ENCODE measurements at regions not wholly inside any gene's neighbourhood (a gene's known extent, or its start where the extent isn't known, plus 50 kb on each side); places are given as distances from the start of the nearest gene placed in this dataset.

GRCh38 chr7:97565665-97566064 lies 166.2 kb upstream of the TAC1 start:
- Histone ChIP-seq H3K4me3 (ENCODE audit: extremely low read depth in 1 of 4, insufficient read depth in 2 of 4, low read depth in 3 of 4, low read length in 4 of 4) (no peak overlapping the region), H2BK12ac (ENCODE audit: low read depth, low read length) (no peak overlapping the region), H3K27me3 (replicated peaks in 1 of 4; ENCODE audit: control insufficient read depth in 3 of 4, extremely low read depth in 1 of 4, insufficient read depth in 3 of 4, low read length in 3 of 4) (no peaks in the 10 kb centered on the region), H3K4me2 (ENCODE audit: insufficient read depth in 1 of 2, low read depth in 2 of 2, low read length in 2 of 2) (no peak overlapping the region), H2BK15ac (ENCODE audit: low read length) (no peak overlapping the region), H3K27ac (ENCODE audit: low read depth, low read length) (no peak overlapping the region), H3K18ac (ENCODE audit: extremely low read depth, low read length) (no peak overlapping the region), H3K23me2 (ENCODE audit: low read depth, low read length) (no peaks in the 10 kb centered on the region), H3K9ac (replicated peaks in 1 of 4; ENCODE audit: extremely low read depth in 1 of 4, low read depth in 3 of 4, low read length in 3 of 4) (no peak overlapping the region), H2AFZ (ENCODE audit: low read length) (no peak overlapping the region), H3K14ac (ENCODE audit: insufficient read length) (no peak overlapping the region), H4K91ac (replicated peaks; ENCODE audit: insufficient read length, low read length) (no peak overlapping the region), H2BK5ac (ENCODE audit: low read depth, low read length) (no peak overlapping the region), H3K79me2 (ENCODE audit: control insufficient read depth in 1 of 2, insufficient read depth in 2 of 2, low read length in 2 of 2) (no peaks in the 10 kb centered on the region), H3K23ac (ENCODE audit: insufficient read length) (no peak overlapping the region), H2BK120ac (replicated peaks; ENCODE audit: low read depth, low read length) (no peak overlapping the region), H3K4ac (replicated peaks; ENCODE audit: insufficient read length, low read depth, low read length) (no peak overlapping the region), H4K20me1 (replicated peaks in 1 of 2; ENCODE audit: control insufficient read depth in 1 of 2, insufficient read depth in 2 of 2, low read length in 2 of 2) (no peaks in the 10 kb centered on the region), H3K56ac (replicated peaks; ENCODE audit: insufficient read length, low read depth, low read length) (no peak overlapping the region), H3K4me1 (replicated peaks in 1 of 4; ENCODE audit: control insufficient read depth in 3 of 4, insufficient read depth in 4 of 4, low read length in 3 of 4) (no peaks in the 10 kb centered on the region), H2AK5ac (ENCODE audit: low read depth, low read length) (no peak overlapping the region), H2BK20ac (ENCODE audit: low read length) (no peak overlapping the region), H4K5ac (ENCODE audit: insufficient read length, low read depth, low read length) (no peak overlapping the region), H3K9me3 (ENCODE audit: insufficient read depth in 2 of 2, low read depth in 1 of 2, low read length in 1 of 2) (no peaks in the 10 kb centered on the region), H3K36me3 (ENCODE audit: control insufficient read depth in 2 of 4, insufficient read depth in 4 of 4, low read length in 3 of 4) (no peaks in the 10 kb centered on the region), H4K8ac (ENCODE audit: extremely low read depth, insufficient read depth, low read length) (no peak overlapping the region), H3K79me1 (ENCODE audit: low read depth, low read length) (no peaks in the 10 kb centered on the region)
- POLR2A ChIA-PET (ENCODE audit: partially characterized antibody) = no interaction called here
- CTCF ChIA-PET (ENCODE audit: partially characterized antibody) = no interaction called here
- DNase-seq (ENCODE audit: low read depth in 1 of 2, low spot score in 2 of 2) (no peak), FAIRE-seq (no peak)
- 88% methylated on average over 4 of the region's 4 CpGs; no CpG with 5 or more reads in 1 of the 2 experiments for WGBS, 2 experiments (ENCODE audit: extremely low coverage in 1 of 2, insufficient coverage in 1 of 2, insufficient read length in 1 of 2, insufficient replicate concordance in 2 of 2, low coverage in 1 of 2, low lambda C conversion rate in 2 of 2, missing lambda C conversion rate in 1 of 2)
- TF ChIP-seq TCF12 (IDR thresholded peaks at IDR 0.05; ENCODE audit: low read depth, low read length) = no peak
- no peak for TF ChIP-seq SUZ12 (IDR thresholded peaks at IDR 0.05; ENCODE audit: low read length)
- TF ChIP-seq ASH2L (IDR thresholded peaks at IDR 0.05; ENCODE audit: low read length) = no peak
- no peak for TF ChIP-seq SIX5 (IDR thresholded peaks at IDR 0.05; ENCODE audit: low read depth, low read length)
- no peak for TF ChIP-seq POLR2AphosphoS5 (IDR thresholded peaks at IDR 0.05; ENCODE audit: low read depth, low read length)
- no peak for TF ChIP-seq SP4 (IDR thresholded peaks at IDR 0.05; ENCODE audit: low read length)
- TF ChIP-seq ZNF274 (IDR thresholded peaks at IDR 0.05; ENCODE audit: borderline replicate concordance, extremely low read depth, low read length) = no peak
- TF ChIP-seq POLR2A (IDR thresholded peaks at IDR 0.05; ENCODE audit: control extremely low read depth in 1 of 2, low read depth in 2 of 2, low read length in 2 of 2) = no peak
- no peak for TF ChIP-seq HDAC2 (IDR thresholded peaks at IDR 0.05; ENCODE audit: borderline replicate concordance in 1 of 2, low read depth in 2 of 2, low read length in 2 of 2)
- no peak for TF ChIP-seq SIRT6 (IDR thresholded peaks at IDR 0.05; ENCODE audit: low read length)
- no peak for TF ChIP-seq CREB1 (IDR thresholded peaks at IDR 0.05)
- no peak for TF ChIP-seq NRF1 (IDR thresholded peaks at IDR 0.05; ENCODE audit: low read depth, low read length)
- TF ChIP-seq ATF2 (IDR thresholded peaks at IDR 0.05; ENCODE audit: low read length) = no peak
